IPS DF 6.9 (cell line): ENCODE measurements at regions not wholly inside any gene's neighbourhood (a gene's known extent, or its start where the extent isn't known, plus 50 kb on each side); places are given as distances from the start of the nearest gene placed in this dataset.
A peak's percentile ranks its signal among the peaks of the same experiment; 100 is the strongest.
"Not testable (repeated sequence)": the region's sequence is repeated elsewhere in the genome, so short reads cannot be mapped to it uniquely, and the experiment has no call there.

Source experiments
- DNase-seq: peaks from one replicate; pipeline ENCODE4 v3.0.0-alpha.2; 2013; ENCODE audit warnings: low read depth, low spot score
- H3K27ac ChIP-seq: one replicate; pipeline ENCODE4 v1.5.1; 2013; ENCODE audit warnings: low read length, control low read depth
- H3K27me3 ChIP-seq: 2 replicates; pipeline ENCODE4 v1.6.1; 2013; ENCODE audit warnings: mild to moderate bottlenecking, low read length; ENCODE audit not compliant: control insufficient read depth, insufficient read depth
- H3K36me3 ChIP-seq: 2 replicates; pipeline ENCODE4 v1.6.1; 2013; ENCODE audit warnings: low read length; ENCODE audit not compliant: control insufficient read depth, insufficient read depth
- H3K4me1 ChIP-seq: 2 replicates; pipeline ENCODE4 v1.6.1; 2013; ENCODE audit warnings: low read length; ENCODE audit not compliant: control insufficient read depth, insufficient read depth
- H3K4me3 ChIP-seq: 2 replicates; pipeline ENCODE4 v1.5.1; 2013; ENCODE audit warnings: mild to moderate bottlenecking, low read length
- H3K9me3 ChIP-seq: 2 replicates; pipeline ENCODE4 v1.6.1; 2013; ENCODE audit warnings: low read length, inconsistent platforms; ENCODE audit not compliant: control insufficient read depth, insufficient read depth
- WGBS: extraction: QIAGEN DNeasy Blood & Tissue Kit; methylation state at CpG from one replicate; pipeline ENCODE4 v1.1.7; 2013; ENCODE audit warnings: mixed read lengths, missing lambda C conversion rate; ENCODE audit not compliant: insufficient read length, insufficient coverage; 5-methylcytosine and 5-hydroxymethylcytosine counted together

DNA sequence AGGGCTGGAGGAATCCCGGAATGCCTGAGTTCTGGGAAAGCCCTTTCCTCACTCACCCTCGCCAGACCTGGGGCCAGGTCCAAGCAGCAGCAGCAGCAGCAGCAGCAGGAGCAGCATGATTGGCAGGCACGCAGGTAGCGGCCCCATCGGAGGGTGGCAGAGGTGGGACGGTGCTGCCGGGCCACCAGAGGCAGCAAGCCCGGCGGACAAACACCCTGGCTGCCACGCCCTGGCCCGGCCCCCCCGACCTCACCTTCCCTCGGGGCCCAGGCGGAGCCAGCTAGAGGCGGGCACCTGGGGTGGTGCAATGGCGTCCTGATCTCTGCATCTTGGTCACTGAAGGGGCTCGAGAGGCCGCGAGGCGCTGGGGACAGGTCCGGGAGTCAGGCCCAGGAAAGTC lies 122.4 kb downstream of the LAT start:
- peaks cover 2% of the 10 kb centered on the region; the same call in 1 of the 2 replicates for H3K4me1 ChIP-seq
- H3K4me3 ChIP-seq, result peak overlapping the region; percentile 66; the same call in 1 of the 2 replicates
- DNase-seq, result no peak

GRCh38 chr16:29106259-29106908 lies 121.5 kb downstream of the LAT start:
- H3K9me3 ChIP-seq, H3K36me3 ChIP-seq, DNase-seq, H3K27me3 ChIP-seq, H3K4me3 ChIP-seq, H3K27ac ChIP-seq, H3K4me1 ChIP-seq: not testable (repeated sequence)
- no CpG with 5 or more reads among the region's 8 CpGs for WGBS

More for the DNA sequence above, 122.4 kb downstream of the LAT start:
- Histone ChIP-seq H3K27me3 (no peaks in the 10 kb centered on the region), H3K27ac (no peak overlapping the region), H3K36me3 (no peaks in the 10 kb centered on the region), H3K9me3 (no peaks in the 10 kb centered on the region)
- WGBS, result no CpG with 5 or more reads among the region's 21 CpGs

DNA sequence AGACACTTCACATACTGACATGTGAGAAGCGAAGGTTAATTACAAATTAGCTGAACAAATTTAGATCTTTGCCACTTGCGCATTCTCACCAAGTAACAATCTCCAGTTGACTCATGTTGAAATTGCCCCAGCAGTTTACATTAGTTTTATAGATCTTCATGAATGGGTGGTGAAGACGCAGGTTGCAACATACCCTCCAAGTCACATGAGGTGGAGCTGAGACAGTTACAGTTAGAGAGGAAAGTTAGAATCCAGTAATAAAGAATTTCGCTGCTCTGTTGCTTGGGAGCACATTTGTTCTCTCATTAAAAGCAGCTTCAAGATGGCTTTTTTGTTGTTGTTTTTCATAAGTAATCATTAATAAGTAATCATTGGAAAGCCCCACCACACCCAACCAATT lies 119.7 kb downstream of the LAT start:
- not testable (repeated sequence) for H3K36me3 ChIP-seq, DNase-seq, H3K4me3 ChIP-seq, H3K4me1 ChIP-seq, H3K27ac ChIP-seq, H3K9me3 ChIP-seq, H3K27me3 ChIP-seq
- no CpG with 5 or more reads among the region's 4 CpGs for WGBS

- no CpG with 5 or more reads among the region's 3 CpGs for WGBS
- DNase-seq, H3K4me1 ChIP-seq, H3K27ac ChIP-seq, H3K27me3 ChIP-seq, H3K36me3 ChIP-seq, H3K9me3 ChIP-seq, H3K4me3 ChIP-seq: not testable (repeated sequence)
These were observed 113.1 kb downstream of the LAT start for GRCh38 chr16:29097965-29098364.

DNA sequence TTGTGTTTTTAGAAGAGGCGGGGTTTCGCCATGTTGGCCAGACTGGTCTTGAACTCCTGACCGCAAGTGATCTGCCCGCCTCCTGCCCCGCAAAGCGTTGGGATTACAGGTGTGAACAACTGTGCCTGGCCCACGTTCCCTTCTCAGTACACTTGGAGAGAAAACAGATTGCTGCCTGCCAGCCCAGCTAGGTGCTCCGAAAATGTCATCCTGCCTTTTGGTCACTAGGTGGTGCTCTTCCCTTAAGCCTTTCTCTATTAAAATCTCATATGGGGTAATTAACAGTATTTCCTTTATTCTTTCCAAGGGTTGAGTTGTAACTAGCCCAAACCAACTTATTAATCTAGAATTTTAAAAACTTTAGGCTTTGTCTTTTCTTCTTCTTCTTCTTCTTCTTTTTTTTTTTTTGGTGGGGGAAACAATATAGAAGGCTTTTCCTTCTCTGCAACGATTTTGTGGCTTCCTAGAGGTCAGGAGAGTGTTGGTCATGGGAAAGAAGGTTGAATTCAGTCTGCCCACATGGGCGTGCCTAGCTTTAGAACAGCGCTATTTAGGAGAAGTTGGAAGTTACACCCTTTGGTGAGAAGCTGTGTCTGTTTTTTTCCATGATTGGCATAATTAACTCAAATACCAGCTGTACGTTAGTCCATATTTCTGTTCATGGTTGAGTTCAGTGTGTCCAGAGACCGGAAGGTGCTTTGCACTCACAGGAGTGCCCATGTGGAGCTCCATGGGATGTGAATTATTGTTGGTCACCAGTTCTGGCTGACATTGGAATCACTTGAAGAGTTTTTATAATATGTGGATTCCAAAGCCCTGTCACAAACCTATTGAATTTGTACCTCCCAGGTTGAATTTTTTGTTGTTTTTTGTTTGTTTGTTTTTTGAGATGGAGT lies 110.1 kb downstream of the LAT start:
- H3K27ac ChIP-seq, DNase-seq, H3K4me1 ChIP-seq, H3K9me3 ChIP-seq, H3K27me3 ChIP-seq, H3K4me3 ChIP-seq, H3K36me3 ChIP-seq: not testable (repeated sequence)
- WGBS, result no CpG with 5 or more reads among the region's 13 CpGs

DNA sequence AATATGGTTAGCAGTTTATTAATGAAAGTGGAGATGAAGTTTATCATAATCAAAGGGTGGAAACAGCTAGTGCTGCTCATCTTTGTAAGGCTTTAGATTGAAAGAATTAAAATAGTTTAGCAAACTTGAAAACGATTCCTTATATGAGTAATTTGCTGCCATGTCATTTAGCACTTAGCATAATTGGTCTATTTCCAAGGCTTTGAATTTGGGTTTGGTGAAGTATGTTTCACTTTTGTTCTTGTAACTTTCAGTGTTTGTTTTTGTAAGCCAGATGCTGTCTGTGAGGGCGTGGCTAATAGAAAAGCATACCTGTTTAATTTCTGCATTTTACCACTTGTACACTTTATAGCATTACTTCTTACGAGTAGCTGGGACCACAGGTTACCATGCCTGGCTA lies 109.5 kb downstream of the LAT start:
- not testable (repeated sequence) for H3K4me3 ChIP-seq, H3K36me3 ChIP-seq, DNase-seq, H3K9me3 ChIP-seq, H3K4me1 ChIP-seq, H3K27ac ChIP-seq, H3K27me3 ChIP-seq
- no CpG with 5 or more reads among the region's 3 CpGs for WGBS

GRCh38 chr16:29089679-29090078 lies 104.8 kb downstream of the LAT start:
- H3K4me1 ChIP-seq, H3K27ac ChIP-seq, H3K9me3 ChIP-seq, H3K4me3 ChIP-seq, DNase-seq, H3K27me3 ChIP-seq, H3K36me3 ChIP-seq: not testable (repeated sequence)

- H3K27me3 ChIP-seq, H3K27ac ChIP-seq, H3K36me3 ChIP-seq, DNase-seq, H3K9me3 ChIP-seq, H3K4me1 ChIP-seq, H3K4me3 ChIP-seq: not testable (repeated sequence)
- WGBS, result no CpG with 5 or more reads among the region's 4 CpGs
These were observed 102.8 kb downstream of the LAT start for GRCh38 chr16:29087673-29088072.

GRCh38 chr16:29081829-29082639 lies 97.2 kb downstream of the LAT start:
- not testable (repeated sequence) for H3K9me3 ChIP-seq, H3K36me3 ChIP-seq, DNase-seq, H3K27me3 ChIP-seq, H3K4me1 ChIP-seq, H3K27ac ChIP-seq
- H3K4me3 ChIP-seq, result peak overlapping the region; percentile 22; the same call in 1 of the 2 replicates
- WGBS, result no CpG with 5 or more reads among the region's 74 CpGs

DNA sequence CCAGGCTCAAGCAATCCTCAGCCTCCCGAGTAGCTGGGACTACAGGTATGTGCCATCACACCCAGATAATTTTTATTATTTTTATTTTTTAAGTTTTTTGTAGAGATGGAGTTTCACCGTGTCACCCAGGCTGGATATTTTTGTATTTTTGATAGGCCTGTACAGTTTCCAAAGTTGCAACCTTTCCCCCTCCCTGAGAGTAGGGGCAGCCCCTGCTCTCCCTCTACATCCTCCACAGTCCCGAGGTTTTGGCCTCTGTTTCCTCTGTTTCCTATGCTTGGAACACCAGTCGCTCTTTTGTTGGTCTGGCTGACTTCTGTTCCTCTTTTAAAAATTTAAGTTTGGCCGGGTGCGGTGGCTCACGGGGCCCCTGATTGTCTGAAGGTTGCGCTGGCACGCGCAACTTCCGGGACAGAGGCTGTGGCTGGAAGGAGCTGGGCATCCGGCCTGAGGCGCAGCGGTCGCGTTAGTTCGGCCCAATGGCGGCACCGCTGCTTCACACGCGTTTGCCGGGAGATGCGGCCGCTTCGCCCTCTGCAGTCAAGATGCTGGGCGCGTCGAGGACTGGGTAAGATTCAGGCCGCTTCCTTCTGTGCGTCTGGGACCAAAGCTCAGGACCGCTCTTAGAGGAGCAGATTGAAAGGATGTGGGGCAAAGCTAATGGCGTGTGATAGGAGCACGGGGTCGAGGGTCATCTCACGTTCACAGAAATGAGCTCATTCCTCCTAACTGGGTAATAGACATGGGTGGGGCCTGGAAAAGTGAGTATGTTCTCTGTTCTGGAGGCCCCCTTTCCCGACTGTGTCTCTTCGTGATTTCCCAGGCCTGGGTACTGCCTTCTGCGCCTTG lies 89.9 kb downstream of the LAT start:
- not testable (repeated sequence) for H3K36me3 ChIP-seq, H3K9me3 ChIP-seq, H3K27me3 ChIP-seq, H3K27ac ChIP-seq, H3K4me1 ChIP-seq, DNase-seq, H3K4me3 ChIP-seq
- WGBS, result no CpG with 5 or more reads among the region's 38 CpGs
